HG02759 (cell line): ENCODE measurements at regions not wholly inside any gene's neighbourhood (a gene's known extent, or its start where the extent isn't known, plus 50 kb on each side); places are given as distances from the start of the nearest gene placed in this dataset.
A peak's percentile ranks its signal among the peaks of the same experiment; 100 is the strongest.
"Not testable (repeated sequence)": the region's sequence is repeated elsewhere in the genome, so short reads cannot be mapped to it uniquely, and the experiment has no call there.

Experiments used
- ATAC-seq: cut with Tn5 transposase; IDR thresholded peaks from one replicate; pipeline ENCODE4 v1.9.1; 2021; ENCODE audit warnings: mild to moderate bottlenecking, moderate library complexity; ENCODE audit not compliant: unreplicated experiment

GRCh38 chr2:114018464-114018863 is 128.6 kb downstream of the ACTR3 start:
- ATAC-seq: not testable (repeated sequence)

DNA sequence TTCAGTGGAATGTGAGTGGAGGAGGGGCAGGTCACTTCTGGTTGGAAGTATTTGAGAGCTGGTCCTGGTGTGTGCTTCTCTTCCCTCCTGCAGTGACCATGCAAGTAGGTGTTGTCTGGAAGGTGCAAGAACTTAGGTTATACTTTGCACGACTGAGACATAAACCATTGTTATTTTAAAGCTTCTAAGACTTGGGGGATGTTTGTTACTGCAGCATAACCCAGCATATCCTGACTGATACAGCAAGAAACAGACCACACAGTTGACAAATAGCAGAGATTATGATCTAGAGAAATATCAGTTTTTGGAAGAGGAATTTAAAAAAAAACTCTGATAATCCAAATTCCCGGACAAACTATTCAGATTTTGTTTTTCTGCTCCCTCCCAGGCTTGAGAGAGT is 130.8 kb downstream of the ACTR3 start:
- ATAC-seq: no peak

DNA sequence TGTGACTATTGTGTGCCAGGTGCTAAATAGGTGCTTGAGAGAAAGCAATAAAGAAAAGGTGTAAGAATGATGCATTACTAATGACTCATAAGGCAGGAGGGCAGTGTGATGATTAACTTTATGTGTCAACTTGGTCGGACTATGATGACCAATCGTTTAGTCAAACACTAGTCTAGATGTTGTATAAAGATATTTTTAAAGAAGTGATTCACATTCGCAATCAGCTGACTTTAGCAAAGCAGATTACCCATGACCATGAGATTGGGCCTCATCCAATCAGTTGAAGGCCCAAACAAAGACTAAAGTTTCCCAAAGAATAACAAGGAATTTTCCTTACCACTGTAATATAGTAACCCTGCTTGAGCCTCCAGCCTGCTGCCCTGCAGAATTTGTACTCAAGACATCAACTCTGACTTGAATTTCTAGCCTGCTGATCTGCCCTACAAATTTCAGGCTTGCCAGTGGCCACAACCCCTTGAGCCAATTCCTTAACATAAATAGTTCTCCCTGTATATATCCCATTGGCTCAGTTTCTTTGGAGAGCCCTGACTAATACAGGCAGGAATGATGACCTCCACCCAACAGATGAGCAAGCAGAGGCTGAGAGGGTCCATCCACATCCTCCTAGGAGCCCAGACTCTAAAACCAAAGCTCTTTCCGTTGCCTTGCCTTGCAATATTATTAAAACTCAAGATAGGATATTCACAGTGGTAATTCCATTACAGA is 132.6 kb downstream of the ACTR3 start:
- no peak for ATAC-seq

DNA sequence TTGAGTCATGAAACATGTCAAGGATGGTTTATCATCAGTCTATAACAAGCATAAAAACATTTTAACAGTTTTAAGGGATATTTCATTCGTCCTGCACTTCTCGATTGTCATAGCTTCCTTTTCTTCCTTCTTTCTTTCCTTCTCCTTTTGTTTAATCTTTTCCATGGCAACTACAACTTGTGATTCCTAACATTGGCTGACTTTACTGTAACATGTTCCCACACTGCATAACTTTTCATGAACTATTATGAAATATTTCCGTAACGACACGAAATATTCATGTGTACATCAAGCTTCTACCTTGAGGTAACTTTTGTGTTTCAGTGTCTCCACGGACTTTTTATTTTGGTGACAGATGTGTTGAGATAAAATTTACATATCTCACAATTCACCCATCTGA is 134.4 kb downstream of the ACTR3 start:
- ATAC-seq: no peak

DNA sequence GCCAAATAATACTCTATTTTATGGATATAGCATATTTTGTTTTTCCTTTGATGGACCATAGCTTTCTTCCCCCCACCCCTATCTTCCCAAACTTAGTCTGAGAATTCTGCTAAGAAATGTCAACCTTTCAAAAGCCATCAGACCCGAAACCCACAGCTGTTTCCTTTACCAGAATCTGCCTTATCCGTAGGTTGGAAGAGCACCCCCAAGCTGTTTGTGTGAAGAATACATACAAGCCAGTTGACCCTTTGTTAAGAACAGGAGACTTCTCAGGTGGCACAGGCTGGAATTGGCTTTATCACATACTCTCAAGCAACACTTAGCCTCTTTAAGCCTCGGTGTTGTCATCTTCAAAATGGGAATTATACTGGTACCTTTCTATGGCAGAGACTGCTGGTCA is 135.1 kb downstream of the ACTR3 start:
- ATAC-seq: no peak

- ATAC-seq: no peak
These were observed 137.5 kb downstream of the ACTR3 start for GRCh38 chr2:114027437-114027836.

DNA sequence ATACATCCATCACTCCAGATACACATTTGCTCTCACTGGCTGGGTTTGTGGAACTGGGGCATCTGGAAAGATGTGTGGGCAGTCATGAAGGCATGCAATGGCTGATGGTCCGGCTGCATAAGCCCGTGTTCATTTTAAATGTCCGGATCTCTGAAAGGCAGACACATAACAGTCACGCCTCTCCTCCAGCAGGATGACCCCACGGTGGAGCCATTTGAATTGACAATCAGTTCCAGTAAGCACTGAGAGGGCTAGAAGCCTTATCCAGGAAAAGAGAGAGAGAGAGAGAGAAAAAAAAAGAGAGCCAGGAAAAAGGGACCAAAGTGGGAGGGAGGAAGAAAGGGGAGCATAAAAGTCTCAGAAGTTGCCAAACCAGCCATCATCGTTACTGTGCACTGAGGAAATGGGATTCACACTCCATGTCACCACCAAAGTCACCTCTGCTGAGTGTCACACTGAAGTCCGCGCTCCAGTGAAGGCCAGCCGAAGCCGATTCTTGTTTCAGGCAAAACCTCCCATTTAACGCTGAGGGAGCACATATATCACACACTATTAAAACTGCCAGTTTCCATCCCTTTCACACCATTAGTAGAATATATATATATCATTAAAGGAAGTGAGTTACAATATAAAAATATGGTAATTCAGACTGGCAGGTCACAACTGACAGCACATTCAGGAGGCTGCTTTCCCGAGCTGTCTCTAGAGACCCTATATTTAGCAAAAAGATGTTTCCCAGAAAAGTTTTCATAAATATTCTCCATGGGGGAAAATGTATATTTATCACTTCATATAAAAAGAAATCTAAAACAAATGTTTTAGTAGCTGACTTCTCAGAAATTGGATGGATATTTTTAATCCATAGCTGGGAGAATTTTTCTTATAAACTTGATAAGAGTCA is 142.0 kb downstream of the ACTR3 start:
- ATAC-seq: no peak

DNA sequence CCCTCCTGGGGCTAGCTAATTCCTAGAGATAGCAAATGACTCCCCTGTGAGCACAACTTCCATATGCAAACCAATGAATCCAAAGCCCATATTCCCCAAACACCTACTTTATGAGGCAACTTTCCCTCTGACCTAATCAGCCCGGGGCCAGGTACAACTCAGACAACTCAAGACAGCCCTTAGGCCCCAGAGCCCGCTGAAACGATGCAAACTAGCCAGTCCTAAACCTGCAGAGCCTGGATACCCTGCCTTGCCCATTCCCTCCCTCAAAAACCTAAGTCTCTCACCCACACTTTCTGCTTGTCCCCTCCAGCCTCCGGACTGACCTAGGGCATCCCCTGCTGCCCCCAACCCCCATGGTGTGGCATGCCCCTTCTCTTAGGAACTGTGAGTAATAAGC is 142.8 kb downstream of the ACTR3 start:
- ATAC-seq: no peak

DNA sequence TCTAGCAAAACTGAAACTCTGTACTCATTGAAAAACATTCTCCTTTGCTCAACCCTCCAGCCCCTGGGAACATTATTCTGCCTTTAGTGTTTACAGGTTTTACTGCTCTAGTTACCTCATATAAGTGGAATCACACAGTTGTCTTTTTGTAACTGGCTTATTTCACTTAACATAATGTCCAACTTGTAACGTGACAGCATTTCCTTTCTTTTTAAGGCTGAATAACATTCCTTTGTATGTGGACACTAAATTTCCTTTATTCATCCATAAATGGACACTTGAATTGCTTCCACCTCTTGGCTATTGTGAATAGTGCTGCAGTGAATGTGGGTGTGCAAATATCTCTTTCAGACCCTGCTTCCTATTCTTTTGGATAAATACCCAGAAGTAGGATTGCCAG is 144.9 kb downstream of the ACTR3 start:
- ATAC-seq: no peak

- ATAC-seq: no peak
These were observed 148.8 kb downstream of the ACTR3 start for GRCh38 chr2:114038710-114039109.

GRCh38 chr2:114039677-114040076 is 149.8 kb downstream of the ACTR3 start:
- no peak for ATAC-seq

- no peak for ATAC-seq
These were observed 150.9 kb downstream of the ACTR3 start for GRCh38 chr2:114040826-114041225.

- no peak for ATAC-seq
These were observed 155.1 kb downstream of the ACTR3 start for GRCh38 chr2:114044985-114045384.

DNA sequence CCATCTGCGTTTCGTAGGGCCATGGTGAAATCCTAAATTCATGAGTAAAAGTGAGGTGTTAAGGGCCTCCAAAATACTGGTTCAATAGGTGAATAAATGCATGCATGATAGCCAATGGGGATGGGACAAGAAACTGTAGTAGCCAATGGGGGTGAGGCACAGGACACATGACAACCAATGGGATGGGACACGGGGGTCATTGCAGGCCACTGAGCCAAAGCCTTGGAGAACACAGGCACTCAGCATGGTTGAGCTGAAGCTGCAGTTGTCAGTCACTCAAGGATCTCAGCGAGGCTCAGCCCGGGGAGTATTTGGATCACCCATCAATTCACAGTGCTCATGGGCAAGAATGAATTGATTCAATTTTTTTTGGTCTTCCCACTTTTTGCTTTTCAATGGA is 156.5 kb downstream of the ACTR3 start:
- no peak for ATAC-seq

DNA sequence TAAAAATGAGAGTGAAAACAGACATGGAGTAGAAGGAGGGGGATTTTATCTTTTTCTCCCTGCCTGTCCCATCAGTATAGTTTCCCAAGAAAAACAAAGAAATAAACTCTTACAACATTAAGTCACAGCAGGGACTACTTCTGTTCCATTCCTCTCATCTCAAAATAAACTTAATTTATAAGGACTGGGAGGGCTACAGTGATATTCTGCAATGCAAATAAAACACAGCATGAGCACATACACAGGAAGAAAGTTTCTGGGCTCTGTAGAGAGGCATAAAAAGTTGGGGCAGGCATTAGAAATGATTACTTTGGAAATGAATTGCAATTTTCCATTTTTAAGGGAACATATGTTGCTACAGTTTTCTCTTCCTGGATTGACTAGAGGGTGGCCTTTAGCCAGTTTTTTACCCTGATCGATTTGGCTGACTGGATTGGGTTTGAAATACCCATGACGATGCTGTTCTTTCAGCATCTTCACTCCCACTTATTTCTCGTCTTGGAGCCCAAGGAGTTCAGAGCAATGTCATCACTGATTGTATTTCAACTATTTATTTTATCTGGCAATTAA is 157.1 kb downstream of the ACTR3 start:
- ATAC-seq: no peak

GRCh38 chr2:114049280-114049679 is 159.4 kb downstream of the ACTR3 start:
- ATAC-seq: no peak

DNA sequence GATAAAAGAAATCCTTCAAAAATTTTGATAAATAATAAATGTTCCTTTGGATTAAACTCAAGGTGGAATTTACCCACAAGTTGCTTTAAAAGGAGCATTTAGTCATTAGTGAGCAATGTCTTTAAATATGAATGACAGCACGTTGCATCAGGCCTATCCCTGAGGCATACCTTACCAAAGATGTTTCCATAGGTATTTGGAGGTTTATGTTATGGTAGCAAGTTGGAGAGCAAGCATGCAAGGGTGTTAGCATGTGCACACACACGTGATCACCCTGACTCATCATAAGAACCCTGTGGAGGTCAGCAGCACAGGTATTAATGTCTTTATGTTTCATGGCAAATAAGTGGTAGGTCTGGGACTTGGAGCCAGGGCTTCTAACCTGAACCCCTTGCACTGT is 159.9 kb downstream of the ACTR3 start:
- no peak for ATAC-seq

DNA sequence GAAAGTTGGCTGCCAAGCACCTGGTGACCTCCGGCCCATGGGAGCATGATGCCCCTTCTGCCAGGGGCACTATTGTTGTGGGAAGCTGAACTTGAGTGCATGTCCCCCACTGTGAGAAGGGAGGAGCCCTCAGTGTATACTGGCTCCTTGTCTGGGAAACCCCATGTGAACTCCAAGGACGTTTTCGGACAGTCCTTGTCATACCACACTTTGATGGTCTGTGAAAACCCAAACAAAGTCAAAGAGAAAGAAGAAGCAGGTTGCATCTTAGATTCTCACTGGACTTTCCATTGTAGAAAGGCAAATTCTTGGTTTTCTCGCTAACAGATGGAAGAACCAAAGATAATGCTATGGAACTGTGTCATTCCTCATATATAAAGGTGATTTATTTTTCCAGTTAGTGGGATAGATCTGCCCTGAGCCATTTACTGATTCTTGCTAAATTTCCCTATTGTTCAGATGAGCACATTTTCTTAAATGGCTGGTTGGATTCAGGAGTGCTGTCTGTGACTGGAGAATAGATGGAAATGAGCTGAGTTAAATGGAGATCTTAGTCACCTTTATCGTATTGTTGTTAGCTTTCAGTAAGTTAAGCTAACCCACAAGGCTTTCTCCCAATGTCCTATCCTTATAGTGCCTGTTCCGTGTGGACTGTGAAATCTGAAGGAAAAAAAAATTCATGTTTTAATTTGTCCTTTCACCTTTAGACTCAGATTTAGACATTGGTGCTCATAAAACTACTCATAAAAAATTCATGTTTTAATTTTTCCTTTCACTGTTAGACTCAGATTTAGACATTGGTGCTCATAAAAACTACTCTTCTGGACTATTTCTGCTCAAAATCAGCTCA is 166.6 kb downstream of the ACTR3 start:
- ATAC-seq: peak; percentile 92

DNA sequence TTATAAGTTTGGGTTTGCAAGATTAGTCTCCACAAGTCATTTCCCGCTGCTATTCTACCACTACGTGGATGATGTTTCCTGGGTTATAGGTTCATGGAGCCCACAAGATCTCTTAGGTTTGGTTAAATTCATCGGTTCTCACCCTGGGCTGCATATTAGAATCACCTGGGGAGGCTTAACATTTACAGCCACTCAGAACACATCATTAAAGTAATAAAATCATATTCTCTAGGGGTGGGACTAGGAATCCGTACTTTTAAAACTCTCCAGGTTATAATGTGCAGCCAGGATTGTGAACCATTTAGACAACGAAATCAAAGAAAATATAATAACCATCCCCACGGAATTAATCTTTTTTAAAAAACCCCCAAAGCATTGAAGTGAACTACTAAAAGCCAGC is 167.7 kb downstream of the ACTR3 start:
- ATAC-seq: no peak

GRCh38 chr2:114061566-114062098 is 171.7 kb downstream of the ACTR3 start:
- no peak for ATAC-seq

DNA sequence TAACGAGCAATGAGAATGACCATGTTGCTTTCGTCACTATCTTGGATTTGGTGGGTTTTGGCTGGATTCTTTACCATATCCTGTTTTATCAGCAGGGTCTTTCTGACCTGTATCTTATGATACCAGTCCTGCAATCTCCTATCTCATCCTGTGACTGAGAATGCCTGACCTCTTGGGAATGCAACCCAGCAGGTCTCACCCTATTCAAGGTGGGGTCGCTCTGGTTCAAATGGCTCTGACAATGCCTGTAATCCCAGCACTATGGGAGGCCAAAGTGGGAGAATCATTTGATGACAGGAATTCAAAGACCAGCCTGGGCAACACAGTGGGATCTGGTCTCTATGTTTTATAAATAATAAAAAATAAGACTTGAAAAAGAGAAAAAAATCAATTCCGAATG is 173.5 kb downstream of the ACTR3 start:
- no peak for ATAC-seq
